Astrocyte of the cerebellum (primary cell): ENCODE measurements at regions not wholly inside any gene's neighbourhood (a gene's known extent, or its start where the extent isn't known, plus 50 kb on each side); places are given as distances from the start of the nearest gene placed in this dataset.

Source experiments
- DNase-seq: peaks from one replicate; pipeline ENCODE4 v3.0.0-alpha.2; 2011; ENCODE audit warnings: low read depth
- H3K4me3 ChIP-seq: 2 replicates; pipeline ENCODE4 v1.5.1; 2011; ENCODE audit warnings: mild to moderate bottlenecking, low read depth, low read length, moderate library complexity
- CTCF ChIP-seq: IDR thresholded peaks from 2 replicates; pipeline ENCODE4 v1.5.1; 2012; ENCODE audit warnings: low read length, low read depth, moderate library complexity, mild to moderate bottlenecking; ENCODE audit errors: missing control alignments
- in situ Hi-C: cut with HindIII; loops from 2 replicates; pipeline ENCODE4 v1.10.0; 2017; ENCODE audit warnings: low sequenced_read_pairs

- DNase-seq, result no peak
- no peak overlapping the region for H3K4me3 ChIP-seq
- TF ChIP-seq CTCF, result no peak
- in situ Hi-C loops, result no loop called here
Observed at GRCh38 chr6:25094726-25095125, 159.0 kb upstream of the RIPOR2 start.

- no peak for TF ChIP-seq CTCF
- in situ Hi-C loops, result no loop called here
- DNase-seq, result no peak
- no peak overlapping the region for H3K4me3 ChIP-seq
Observed at GRCh38 chr6:25100288-25100687, 164.5 kb upstream of the RIPOR2 start.

GRCh38 chr6:25103603-25104002, 167.8 kb upstream of the RIPOR2 start:
- DNase-seq, result no peak
- no peak for TF ChIP-seq CTCF
- in situ Hi-C loops, result no loop called here
- H3K4me3 ChIP-seq, result no peak overlapping the region

- in situ Hi-C loops, result no loop called here
- no peak overlapping the region for H3K4me3 ChIP-seq
- no peak for DNase-seq
- no peak for TF ChIP-seq CTCF
Observed at GRCh38 chr6:25105070-25105925, 169.5 kb upstream of the RIPOR2 start.

GRCh38 chr6:25107218-25107617, 171.5 kb upstream of the RIPOR2 start:
- no peak for TF ChIP-seq CTCF
- DNase-seq, result no peak
- H3K4me3 ChIP-seq, result no peak overlapping the region
- in situ Hi-C loops, result no loop called here

GRCh38 chr6:25111782-25112181, 167.4 kb upstream of the CARMIL1 start:
- no peak for TF ChIP-seq CTCF
- DNase-seq, result no peak
- no peak overlapping the region for H3K4me3 ChIP-seq
- in situ Hi-C loops, result no loop called here
